Neuron (in vitro differentiated cells): ENCODE measurements at regions not wholly inside any gene's neighbourhood (a gene's known extent, or its start where the extent isn't known, plus 50 kb on each side); places are given as distances from the start of the nearest gene placed in this dataset.
"Not testable (repeated sequence)": the region's sequence is repeated elsewhere in the genome, so short reads cannot be mapped to it uniquely, and the experiment has no call there.

ENCODE experiments used
- H2AFZ ChIP-seq: one replicate; pipeline ENCODE4 v1.6.1; 2013; ENCODE audit warnings: low read depth, mild to moderate bottlenecking, inconsistent platforms, low read length, moderate library complexity
- H3K27me3 ChIP-seq: one replicate; pipeline ENCODE4 v1.6.1; 2013; ENCODE audit warnings: low read length; ENCODE audit not compliant: insufficient read depth
- H3K36me3 ChIP-seq: one replicate; pipeline ENCODE4 v1.6.1; 2013; ENCODE audit warnings: low read length; ENCODE audit not compliant: insufficient read depth
- H3K4me1 ChIP-seq: one replicate; pipeline ENCODE4 v1.6.1; 2013; ENCODE audit warnings: low read length; ENCODE audit not compliant: insufficient read depth
- H3K4me3 ChIP-seq: 2 replicates; pipeline ENCODE4 v1.5.1; 2013; ENCODE audit warnings: mild to moderate bottlenecking, low read length, moderate library complexity
- H3K9me3 ChIP-seq: one replicate; pipeline ENCODE4 v1.6.1; 2013; ENCODE audit warnings: low read length

DNA sequence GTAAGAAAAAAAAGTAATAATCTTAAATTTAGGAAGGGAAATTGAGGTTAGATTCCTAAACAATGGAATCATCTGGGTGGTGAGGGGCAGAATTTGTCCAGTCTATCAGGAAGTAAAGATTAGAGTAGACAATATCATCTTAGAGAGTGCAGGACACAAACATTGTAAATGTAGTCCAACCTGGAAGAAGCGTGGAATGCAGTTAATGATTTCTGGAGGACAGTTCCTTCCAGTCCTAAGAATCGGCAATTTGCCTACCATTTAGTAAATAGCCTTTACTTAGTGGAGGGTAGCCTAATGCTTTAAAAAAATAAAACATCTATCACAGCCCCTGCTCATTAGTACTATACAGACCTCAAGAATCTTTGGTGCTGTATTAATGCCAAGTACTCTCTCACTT lies 147.5 kb upstream of the TTC29 start:
- no peak overlapping the region for H2AFZ ChIP-seq
- H3K4me3 ChIP-seq, result no peak overlapping the region
- H3K9me3 ChIP-seq, result no peaks in the 10 kb centered on the region
- no peaks in the 10 kb centered on the region for H3K36me3 ChIP-seq
- no peaks in the 10 kb centered on the region for H3K4me1 ChIP-seq
- H3K27me3 ChIP-seq, result no peaks in the 10 kb centered on the region

DNA sequence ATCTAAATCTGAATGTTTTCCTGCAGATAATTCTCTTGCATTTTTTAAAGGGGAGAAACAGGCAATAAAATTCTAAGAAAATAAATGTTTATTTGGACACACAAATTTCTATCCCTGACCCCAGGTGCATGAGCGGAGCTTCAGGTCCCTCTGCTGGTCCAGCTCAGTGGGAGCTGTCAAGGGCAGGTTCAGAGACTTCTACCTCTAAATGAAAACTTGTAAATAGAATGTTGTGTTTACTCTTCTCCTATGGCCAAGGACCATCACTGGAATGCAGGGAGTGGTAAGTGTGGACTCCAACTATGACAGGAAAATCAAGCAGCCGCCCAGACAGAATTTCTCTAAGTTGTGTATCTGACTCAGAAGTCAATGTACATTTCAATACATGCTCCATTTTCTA lies 148.6 kb upstream of the TTC29 start:
- Histone ChIP-seq H2AFZ (no peak overlapping the region), H3K27me3 (no peaks in the 10 kb centered on the region), H3K4me3 (no peak overlapping the region), H3K4me1 (no peaks in the 10 kb centered on the region), H3K36me3 (no peaks in the 10 kb centered on the region), H3K9me3 (no peaks in the 10 kb centered on the region)

DNA sequence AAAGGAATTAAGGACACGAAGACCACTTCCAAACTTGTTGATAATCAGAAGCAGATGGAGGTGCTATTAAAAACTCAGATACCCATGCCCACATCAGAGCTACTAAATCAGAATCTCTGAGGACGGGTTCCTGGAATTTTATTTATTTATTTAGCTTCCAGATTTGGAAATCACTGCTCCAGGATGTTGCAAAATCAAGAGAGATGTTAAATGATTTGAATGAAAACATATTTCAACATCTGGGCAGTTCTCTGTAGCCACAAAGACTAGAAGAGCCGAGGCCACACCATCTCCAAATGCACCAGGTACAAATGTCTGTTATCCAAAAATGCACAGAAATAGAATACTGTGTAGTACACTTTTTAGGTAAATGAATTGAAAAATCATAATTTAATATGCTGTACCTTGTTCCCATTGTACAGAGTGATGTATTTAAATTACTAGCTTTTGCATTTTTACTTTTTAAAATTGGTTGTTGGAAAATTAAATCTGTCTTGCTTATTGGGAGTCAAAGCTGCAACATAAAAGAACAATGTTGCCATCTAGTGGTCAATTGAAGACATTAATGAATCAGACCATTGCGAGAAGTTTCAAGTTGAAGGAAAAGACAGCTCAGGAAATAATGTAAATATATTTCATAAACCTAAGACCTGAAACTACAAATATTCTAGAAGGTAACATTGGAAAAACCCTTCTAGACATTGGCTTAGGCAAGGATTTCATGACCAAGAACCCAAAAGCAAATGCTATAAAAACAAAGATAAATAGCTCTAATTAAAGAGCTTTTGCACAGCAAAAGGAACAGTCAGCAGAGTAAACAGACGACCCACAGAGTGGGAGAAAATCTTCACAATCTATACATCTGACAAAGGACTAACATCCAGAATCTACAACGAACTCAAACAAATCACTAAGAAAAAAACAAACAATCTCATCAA lies 151.3 kb upstream of the TTC29 start:
- Histone ChIP-seq H3K9me3 (no peaks in the 10 kb centered on the region), H3K4me3 (no peak overlapping the region), H3K36me3 (no peaks in the 10 kb centered on the region), H3K4me1 (no peaks in the 10 kb centered on the region), H2AFZ (no peak overlapping the region), H3K27me3 (no peaks in the 10 kb centered on the region)

DNA sequence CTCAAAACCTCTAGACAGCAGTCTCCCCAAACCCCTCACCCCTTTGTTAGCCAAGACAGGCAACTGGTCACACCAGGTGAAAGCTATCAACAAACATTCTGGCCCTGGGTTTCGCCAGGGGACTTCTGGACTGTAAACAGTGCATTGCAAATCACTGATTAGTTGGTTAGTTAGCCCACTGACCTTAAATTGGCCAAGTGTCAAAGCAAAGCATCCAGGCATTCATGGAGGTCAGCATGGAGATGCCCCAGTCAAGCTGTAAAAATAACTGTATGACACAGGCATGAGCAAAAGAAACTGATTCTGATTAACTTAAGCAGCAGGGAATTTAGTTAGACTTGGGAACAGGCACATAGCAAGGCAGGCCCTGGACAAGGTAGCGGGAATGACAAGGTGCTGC lies 156.0 kb upstream of the TTC29 start:
- Histone ChIP-seq H2AFZ (no peak overlapping the region), H3K4me1 (peaks cover 4% of the 10 kb centered on the region), H3K36me3 (no peaks in the 10 kb centered on the region)

DNA sequence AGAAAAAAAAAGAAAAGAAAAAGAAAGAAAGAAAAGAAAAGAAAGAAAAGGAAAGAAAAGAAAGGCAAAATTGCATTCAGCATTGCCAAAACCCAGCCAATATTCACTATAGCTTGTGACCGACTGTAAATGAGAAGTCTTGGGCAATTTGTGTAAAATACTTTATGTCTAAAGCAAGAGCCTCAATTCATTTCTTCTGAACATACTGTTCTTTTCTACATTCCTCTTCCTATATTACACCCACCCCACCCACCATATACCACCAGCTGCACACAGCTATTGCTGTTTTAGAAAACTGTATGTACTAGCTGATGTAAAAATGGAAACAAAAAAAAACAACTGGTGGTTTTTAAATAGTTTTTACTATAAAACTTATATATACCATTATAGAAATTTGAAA lies 156.9 kb upstream of the TTC29 start:
- Histone ChIP-seq H3K9me3 (no peaks in the 10 kb centered on the region), H2AFZ (no peak overlapping the region), H3K27me3 (no peaks in the 10 kb centered on the region), H3K4me1 (peaks cover 4% of the 10 kb centered on the region), H3K36me3 (no peaks in the 10 kb centered on the region), H3K4me3 (no peak overlapping the region)

More for the DNA sequence above, 156.0 kb upstream of the TTC29 start:
- Histone ChIP-seq H3K9me3 (no peaks in the 10 kb centered on the region), H3K4me3 (no peak overlapping the region), H3K27me3 (no peaks in the 10 kb centered on the region)

DNA sequence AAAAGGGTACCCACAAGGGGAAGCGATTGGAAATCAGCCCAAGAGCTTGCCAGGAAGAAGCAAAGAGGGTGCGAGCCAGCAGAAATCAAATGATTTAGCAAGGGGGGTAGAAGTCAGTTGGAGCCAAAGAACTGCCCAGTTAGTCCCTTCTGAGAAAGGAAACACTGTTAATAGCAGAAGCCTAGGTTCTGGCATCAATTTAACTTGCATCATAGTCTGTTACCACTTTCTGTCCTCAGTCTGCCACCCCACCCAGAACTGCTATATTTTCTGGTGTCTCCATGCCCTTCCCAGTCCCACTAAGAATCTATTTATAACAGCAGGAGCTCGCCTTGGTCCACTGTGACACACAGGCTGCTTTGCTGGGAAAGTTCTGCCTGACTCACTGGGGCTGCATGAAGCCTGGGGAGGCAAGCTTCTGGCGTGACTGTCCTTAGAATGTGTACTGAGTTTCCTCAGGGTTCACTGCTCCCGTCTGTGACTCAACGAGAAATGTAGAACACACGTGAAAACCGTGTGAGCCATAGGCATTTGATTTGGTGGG lies 157.8 kb upstream of the TTC29 start:
- Histone ChIP-seq H3K4me1 (peaks cover 4% of the 10 kb centered on the region), H2AFZ (no peak overlapping the region), H3K4me3 (no peak overlapping the region), H3K36me3 (no peaks in the 10 kb centered on the region), H3K9me3 (no peaks in the 10 kb centered on the region), H3K27me3 (no peaks in the 10 kb centered on the region)

DNA sequence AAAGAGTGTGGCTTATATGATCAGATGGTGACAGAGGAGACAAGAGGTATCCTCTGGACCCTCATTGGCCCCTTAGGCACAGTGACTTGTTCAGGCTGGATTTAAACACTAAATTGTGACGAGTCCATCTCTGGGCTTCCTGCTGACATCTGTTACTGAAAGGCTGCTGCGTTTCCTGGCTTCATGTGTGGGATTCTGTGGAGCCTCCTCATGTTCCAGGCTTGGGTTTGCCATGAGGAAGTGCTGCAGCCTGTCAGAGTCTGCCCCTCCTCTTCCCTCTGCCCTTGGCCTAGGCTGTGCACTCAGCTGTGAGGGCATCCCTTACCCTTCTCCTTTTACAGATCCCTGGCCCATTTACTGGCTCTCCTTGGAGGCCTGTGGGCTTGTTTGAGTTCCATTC lies 159.1 kb upstream of the TTC29 start:
- no peaks in the 10 kb centered on the region for H3K27me3 ChIP-seq
- H3K9me3 ChIP-seq, result no peaks in the 10 kb centered on the region
- no peaks in the 10 kb centered on the region for H3K36me3 ChIP-seq
- H3K4me1 ChIP-seq, result peaks cover 4% of the 10 kb centered on the region
- H2AFZ ChIP-seq, result no peak overlapping the region
- no peak overlapping the region for H3K4me3 ChIP-seq

DNA sequence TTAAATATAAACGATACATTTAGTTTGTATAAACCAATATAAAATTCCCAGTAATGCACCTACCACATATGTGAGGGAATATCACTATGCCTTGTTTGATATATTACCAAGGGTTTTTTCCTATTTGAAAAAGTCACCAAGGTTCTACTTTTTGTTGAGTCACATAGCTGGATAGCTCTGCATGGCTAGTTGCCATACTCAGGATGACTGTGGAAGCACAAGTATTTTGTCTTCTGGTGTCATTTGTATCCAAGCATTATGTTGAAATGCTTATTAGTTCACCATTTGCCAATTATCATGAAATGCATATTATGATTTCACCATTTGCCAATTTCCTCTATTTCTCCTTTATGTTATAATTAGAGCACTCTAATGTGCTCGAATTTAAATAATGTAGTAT lies 162.7 kb upstream of the TTC29 start:
- H2AFZ ChIP-seq, result no peak overlapping the region
- H3K4me1 ChIP-seq, result peaks cover 1% of the 10 kb centered on the region
- H3K27me3 ChIP-seq, result no peaks in the 10 kb centered on the region
- H3K36me3 ChIP-seq, result no peaks in the 10 kb centered on the region
- no peak overlapping the region for H3K4me3 ChIP-seq
- H3K9me3 ChIP-seq, result no peaks in the 10 kb centered on the region

DNA sequence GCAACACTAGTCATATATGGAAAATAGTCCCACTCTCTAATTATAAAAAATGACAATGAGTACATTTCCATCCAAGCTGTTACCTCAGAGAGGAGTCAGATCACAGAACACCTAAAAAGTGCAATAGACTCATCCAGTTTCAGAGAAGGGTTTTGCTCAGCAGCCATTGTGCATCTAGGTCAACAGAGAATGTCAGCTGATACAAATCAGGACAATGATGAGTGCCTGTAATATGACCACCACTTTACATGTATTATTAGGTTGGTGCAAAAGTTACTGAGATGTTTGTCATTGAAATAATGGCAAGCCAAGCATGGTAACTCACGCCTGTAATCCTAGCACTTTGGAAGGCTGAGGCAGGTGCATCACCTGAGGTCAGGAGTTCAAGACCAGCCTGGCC lies 164.1 kb upstream of the TTC29 start:
- H3K36me3 ChIP-seq, result no peaks in the 10 kb centered on the region
- no peak overlapping the region for H2AFZ ChIP-seq

DNA sequence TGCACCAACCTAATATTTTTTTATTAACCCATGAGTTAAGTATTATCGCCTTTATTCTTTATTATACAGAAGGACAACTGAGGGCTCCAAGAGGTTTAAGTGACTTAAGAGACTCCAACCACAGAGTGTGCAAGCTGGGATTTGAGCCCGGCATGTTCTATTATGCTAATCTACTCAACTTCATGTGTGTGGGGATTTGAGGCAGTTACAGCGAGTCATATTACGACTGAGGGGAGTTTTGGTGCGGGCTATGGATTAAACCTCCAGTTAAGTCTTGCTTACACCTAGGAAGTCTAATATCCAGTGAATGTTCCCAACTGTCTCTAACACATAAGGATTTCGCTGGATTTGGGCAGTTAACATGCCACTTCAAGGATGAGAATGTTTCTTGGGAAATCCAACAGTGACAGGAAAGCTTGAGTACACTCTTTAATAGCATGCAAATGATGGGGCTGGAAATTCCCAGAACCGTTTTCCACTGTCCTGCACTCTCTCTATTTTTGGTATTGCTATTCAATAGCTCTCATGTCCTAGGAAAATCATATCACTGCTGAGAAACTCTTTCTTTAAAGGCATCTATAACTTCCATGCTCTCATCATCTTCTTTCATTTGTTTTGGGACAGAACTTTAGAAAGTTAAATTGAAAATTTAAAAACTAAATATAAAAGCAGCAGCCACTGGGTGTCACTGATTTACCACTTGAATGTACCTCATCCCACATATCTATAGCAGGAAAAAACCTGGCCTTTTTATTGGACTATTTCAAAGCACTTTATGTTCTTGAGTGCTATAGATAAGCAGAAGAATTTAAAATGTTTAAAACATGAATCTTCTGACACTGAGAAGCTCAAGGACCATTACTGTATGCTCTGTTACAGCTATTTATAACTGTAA lies 165.1 kb upstream of the TTC29 start:
- no peaks in the 10 kb centered on the region for H3K4me1 ChIP-seq
- H2AFZ ChIP-seq, result no peak overlapping the region
- no peaks in the 10 kb centered on the region for H3K36me3 ChIP-seq
- no peaks in the 10 kb centered on the region for H3K27me3 ChIP-seq
- H3K4me3 ChIP-seq, result no peak overlapping the region
- no peaks in the 10 kb centered on the region for H3K9me3 ChIP-seq

More for the DNA sequence above, 164.1 kb upstream of the TTC29 start:
- no peak overlapping the region for H3K4me3 ChIP-seq
- H3K9me3 ChIP-seq, result no peaks in the 10 kb centered on the region
- no peaks in the 10 kb centered on the region for H3K27me3 ChIP-seq
- H3K4me1 ChIP-seq, result no peaks in the 10 kb centered on the region

DNA sequence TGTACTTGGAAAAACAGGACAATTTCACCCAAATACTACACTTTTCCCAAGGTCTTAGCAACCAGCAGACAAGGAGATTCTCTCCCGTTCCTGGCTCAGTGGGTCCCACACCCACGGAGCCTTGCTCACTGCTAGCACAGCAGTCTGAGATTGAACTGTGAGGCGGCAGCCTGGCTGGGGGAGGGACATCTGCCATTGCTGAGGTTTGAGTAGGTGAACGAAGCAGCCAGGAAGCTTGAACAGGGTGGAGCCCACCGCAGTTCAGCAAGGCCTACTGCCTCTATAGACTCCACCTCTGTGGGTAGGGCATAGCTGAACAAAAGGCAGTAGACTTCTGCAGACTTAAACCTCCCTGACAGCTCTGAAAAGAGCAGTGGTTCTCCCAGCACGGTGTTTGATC lies 166.5 kb upstream of the TTC29 start:
- H2AFZ ChIP-seq, H3K9me3 ChIP-seq, H3K36me3 ChIP-seq, H3K4me1 ChIP-seq, H3K27me3 ChIP-seq, H3K4me3 ChIP-seq: not testable (repeated sequence)

DNA sequence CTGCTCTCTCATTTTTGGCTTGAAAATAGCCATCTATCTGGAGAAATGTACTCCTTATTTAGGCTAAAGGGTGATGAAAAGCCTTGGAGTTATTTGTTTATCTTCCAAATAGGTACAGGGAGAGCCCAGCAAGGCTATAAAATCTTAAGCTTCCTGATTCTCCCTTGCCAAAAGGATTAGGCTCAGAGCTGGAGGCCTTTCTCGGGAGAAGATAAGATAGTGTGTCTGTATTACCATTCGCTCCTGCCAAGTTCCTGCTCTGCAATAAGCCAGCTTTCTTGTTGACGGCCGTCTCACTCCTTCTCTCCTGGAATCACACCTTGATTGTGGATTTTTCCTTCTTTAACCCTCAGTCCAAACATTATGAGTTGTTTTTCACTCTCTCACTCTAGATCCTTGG lies 171.8 kb upstream of the TTC29 start:
- Histone ChIP-seq H3K9me3 (no peaks in the 10 kb centered on the region), H3K36me3 (no peaks in the 10 kb centered on the region), H3K4me1 (no peaks in the 10 kb centered on the region), H3K4me3 (no peak overlapping the region), H2AFZ (no peak overlapping the region), H3K27me3 (no peaks in the 10 kb centered on the region)

DNA sequence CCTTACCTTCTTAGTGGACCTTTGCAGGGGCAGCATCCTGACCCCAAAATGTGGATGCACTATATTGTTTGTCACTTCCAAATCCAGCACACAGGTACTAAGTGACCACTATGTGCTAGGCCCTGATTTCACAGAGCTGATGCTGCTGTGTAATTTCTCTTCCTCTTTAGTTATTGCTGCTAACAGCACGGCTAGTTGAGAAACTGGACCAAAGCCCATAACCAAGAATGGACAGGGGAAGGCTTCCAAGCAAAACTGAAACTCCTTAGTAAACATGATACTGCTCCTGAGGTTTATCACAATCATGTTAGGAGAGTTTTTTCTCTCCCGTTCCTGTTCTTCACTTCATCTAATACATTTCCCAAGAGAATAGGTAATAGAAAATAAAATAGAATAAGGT lies 172.9 kb upstream of the TTC29 start:
- Histone ChIP-seq H3K4me3 (no peak overlapping the region), H3K4me1 (no peaks in the 10 kb centered on the region), H3K27me3 (no peaks in the 10 kb centered on the region), H2AFZ (no peak overlapping the region), H3K9me3 (no peaks in the 10 kb centered on the region), H3K36me3 (no peaks in the 10 kb centered on the region)
